Peyer's patch (tissue), 4 donors: ENCODE measurements at regions not wholly inside any gene's neighbourhood (a gene's known extent, or its start where the extent isn't known, plus 50 kb on each side); places are given as distances from the start of the nearest gene placed in this dataset.

Experiments used
- DNase-seq, 3 donors: peaks; one replicate each; pipeline ENCODE4 v3.0.0-alpha.2; 2017 to 2019
- H3K27ac ChIP-seq, 4 donors: fragments of 200-600 bp; sonication (generic); one replicate each; pipeline ENCODE4 v1.5.1; 2016 to 2019
- H3K27me3 ChIP-seq, 2 donors: fragments of 200-600 bp; sonication (generic); one replicate each; pipeline ENCODE4 v1.5.1; 2019
- H3K36me3 ChIP-seq, 3 donors: fragments of 200-600 bp; sonication (generic); one replicate each; pipeline ENCODE4 v1.5.1; 2016 to 2019
- H3K4me1 ChIP-seq, 4 donors: fragments of 200-600 bp; sonication (generic); one replicate each; pipeline ENCODE4 v1.5.1; 2016 to 2019
- H3K4me3 ChIP-seq, 4 donors: fragments of 200-600 bp; sonication (generic); 1 replicate in 3 of 4; 2 replicates in 1 of 4; pipeline ENCODE4 v1.5.1; 2016 to 2019; ENCODE audit warnings: mild to moderate bottlenecking in 1 of 4
- H3K9me3 ChIP-seq, 4 donors: fragments of 200-600 bp; sonication (generic); one replicate each; pipeline ENCODE4 v1.5.1; 2016 to 2019; ENCODE audit warnings: mild to moderate bottlenecking in 1 of 4
- CTCF ChIP-seq, 6 experiments: fragments of 450-650 bp in 4 of 6; fragments of 200-600 bp in 2 of 6; sonication (generic) in 1 of 6; IDR thresholded peaks; one replicate each; pipeline ENCODE4 v1.5.1; 2017 to 2019; ENCODE audit warnings: antibody characterized with exemption in 6 of 6, mild to moderate bottlenecking in 3 of 6, moderate library complexity in 1 of 6
- POLR2A ChIP-seq, 2 donors: fragments of 450-650 bp; IDR thresholded peaks; one replicate each; pipeline ENCODE4 v1.5.1; 2017; ENCODE audit warnings: antibody characterized with exemption in 2 of 2, mild to moderate bottlenecking in 2 of 2, moderate library complexity in 2 of 2

GRCh38 chr18:1627494-1627893, 722.8 kb downstream of the ADCYAP1 start:
- DNase-seq: no peak
- no peaks in the 10 kb centered on the region for H3K9me3 ChIP-seq
- H3K4me1 ChIP-seq: no peaks in the 10 kb centered on the region
- no peak overlapping the region for H3K27ac ChIP-seq
- H3K27me3 ChIP-seq: no peaks in the 10 kb centered on the region
- H3K4me3 ChIP-seq: no peak overlapping the region
- TF ChIP-seq CTCF (IDR thresholded peaks at IDR 0.05) (no peak), POLR2A (IDR thresholded peaks at IDR 0.05) (no peak)
- no peaks in the 10 kb centered on the region for H3K36me3 ChIP-seq

DNA sequence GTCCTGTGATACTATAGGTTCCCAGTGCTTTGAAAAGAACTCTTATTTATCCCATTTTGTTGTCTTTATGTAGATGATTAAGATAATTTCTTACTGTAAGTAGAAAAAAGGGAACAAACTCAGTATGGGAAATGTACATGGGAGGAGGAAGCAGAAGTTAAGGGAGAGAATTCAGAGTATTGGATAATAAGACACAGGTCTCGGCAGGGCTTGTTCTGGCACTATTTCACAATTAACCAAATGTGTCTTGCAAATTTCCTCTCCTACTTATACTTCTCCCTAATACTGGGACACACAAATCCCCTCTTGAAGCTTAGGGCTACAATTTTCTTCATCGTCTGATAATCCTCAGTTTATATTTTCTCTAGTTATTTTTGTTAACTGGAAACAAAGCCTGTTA, 744.0 kb downstream of the ADCYAP1 start:
- no peak overlapping the region for H3K27ac ChIP-seq
- no peak for DNase-seq
- H3K4me1 ChIP-seq: no peaks in the 10 kb centered on the region

DNA sequence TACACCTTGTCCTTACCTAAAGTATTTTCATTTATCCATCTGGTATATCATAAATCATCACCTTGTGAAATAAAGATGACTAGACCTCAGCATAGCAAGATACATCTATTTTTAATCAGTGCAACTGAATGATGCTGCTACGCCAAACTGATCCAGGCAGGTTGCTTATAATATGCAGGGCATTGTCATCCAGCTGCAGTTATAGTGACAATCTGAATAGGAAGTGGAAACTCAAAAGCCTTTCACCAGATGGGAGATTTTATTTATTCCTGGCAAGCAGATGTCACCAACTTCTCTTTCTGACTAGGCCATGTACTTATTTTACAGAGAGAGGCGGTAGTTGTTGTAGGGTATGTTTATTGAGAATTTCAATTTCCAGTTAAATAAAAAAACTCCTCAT, 747.3 kb downstream of the ADCYAP1 start:
- TF ChIP-seq CTCF (IDR thresholded peaks at IDR 0.05) (no peak), POLR2A (IDR thresholded peaks at IDR 0.05) (no peak)
- no peaks in the 10 kb centered on the region for H3K4me1 ChIP-seq
- H3K36me3 ChIP-seq: no peaks in the 10 kb centered on the region
- no peak for DNase-seq
- no peaks in the 10 kb centered on the region for H3K27me3 ChIP-seq
- no peak overlapping the region for H3K27ac ChIP-seq
- H3K9me3 ChIP-seq: no peaks in the 10 kb centered on the region
- H3K4me3 ChIP-seq: no peak overlapping the region

More for the DNA sequence above, 744.0 kb downstream of the ADCYAP1 start:
- Histone ChIP-seq H3K36me3 (no peaks in the 10 kb centered on the region), H3K27me3 (no peaks in the 10 kb centered on the region), H3K4me3 (no peak overlapping the region), H3K9me3 (no peaks in the 10 kb centered on the region)
- no peak for TF ChIP-seq CTCF (IDR thresholded peaks at IDR 0.05)
- no peak for TF ChIP-seq POLR2A (IDR thresholded peaks at IDR 0.05)

DNA sequence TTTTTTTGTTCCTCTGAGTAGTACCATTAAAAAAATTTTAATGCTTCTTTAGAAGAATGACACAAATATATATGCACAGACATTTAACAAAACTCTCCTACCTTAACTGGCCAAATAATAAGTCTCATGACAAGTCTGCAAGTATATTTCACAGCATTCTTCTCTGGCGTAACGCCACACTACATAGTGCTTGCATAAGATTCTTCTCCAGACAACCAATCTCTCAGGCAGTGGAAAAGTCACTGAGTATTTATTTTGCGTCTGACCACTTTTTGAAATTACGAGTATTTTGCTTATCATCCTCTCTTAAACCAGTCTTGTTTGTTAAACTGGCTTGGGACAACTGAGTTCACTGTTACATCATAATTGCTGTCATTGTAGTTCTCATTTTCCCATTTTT, 749.2 kb downstream of the ADCYAP1 start:
- Histone ChIP-seq H3K4me3 (no peak overlapping the region), H3K4me1 (no peaks in the 10 kb centered on the region), H3K9me3 (no peaks in the 10 kb centered on the region), H3K27me3 (no peaks in the 10 kb centered on the region), H3K27ac (no peak overlapping the region), H3K36me3 (no peaks in the 10 kb centered on the region)
- DNase-seq: no peak
- TF ChIP-seq POLR2A (IDR thresholded peaks at IDR 0.05): no peak
- no peak for TF ChIP-seq CTCF (IDR thresholded peaks at IDR 0.05)

GRCh38 chr18:1657876-1658275, 753.2 kb downstream of the ADCYAP1 start:
- Histone ChIP-seq H3K4me3 (no peak overlapping the region), H3K4me1 (no peaks in the 10 kb centered on the region), H3K9me3 (no peaks in the 10 kb centered on the region), H3K27ac (no peak overlapping the region), H3K27me3 (no peaks in the 10 kb centered on the region), H3K36me3 (no peaks in the 10 kb centered on the region)
- TF ChIP-seq CTCF (IDR thresholded peaks at IDR 0.05) (no peak), POLR2A (IDR thresholded peaks at IDR 0.05) (no peak)
- DNase-seq: no peak

- Histone ChIP-seq H3K9me3 (no peaks in the 10 kb centered on the region), H3K4me1 (no peaks in the 10 kb centered on the region), H3K4me3 (no peak overlapping the region), H3K27me3 (no peaks in the 10 kb centered on the region), H3K27ac (no peak overlapping the region), H3K36me3 (no peaks in the 10 kb centered on the region)
- no peak for DNase-seq
- TF ChIP-seq CTCF (IDR thresholded peaks at IDR 0.05) (no peak), POLR2A (IDR thresholded peaks at IDR 0.05) (no peak)
Observed at GRCh38 chr18:1658908-1659566, 754.4 kb downstream of the ADCYAP1 start.
